ENCODE measurements at regions not wholly inside any gene's neighbourhood (a gene's known extent, or its start where the extent isn't known, plus 50 kb on each side); places are given as distances from the start of the nearest gene placed in this dataset.
"Not testable (repeated sequence)": the region's sequence is repeated elsewhere in the genome, so short reads cannot be mapped to it uniquely, and the experiment has no call there.

- no peak for DNase-seq
Observed at GRCh38 chr6:128731249-128732165, 151.4 kb upstream of the LAMA2 start.

- DNase-seq: no peak
Observed at GRCh38 chr6:128727500-128727899, 155.4 kb upstream of the LAMA2 start.

GRCh38 chr6:128725271-128726233, 157.4 kb upstream of the LAMA2 start:
- DNase-seq: no peak

- no peak for DNase-seq
Observed at GRCh38 chr6:128724738-128725137, 158.2 kb upstream of the LAMA2 start.

- DNase-seq: no peak
Observed at GRCh38 chr6:128723667-128724066, 159.3 kb upstream of the LAMA2 start.

- DNase-seq: no peak
Observed at GRCh38 chr6:128720891-128721290, 162.0 kb upstream of the LAMA2 start.

GRCh38 chr6:128719786-128720185, 163.2 kb upstream of the LAMA2 start:
- no peak for DNase-seq

GRCh38 chr6:128713461-128713860, 169.5 kb upstream of the LAMA2 start:
- DNase-seq: no peak

GRCh38 chr6:128712898-128713297, 170.0 kb upstream of the LAMA2 start:
- DNase-seq: no peak

- DNase-seq: no peak
Observed at GRCh38 chr6:128711149-128711548, 171.8 kb upstream of the LAMA2 start.

GRCh38 chr6:128710315-128710714, 172.6 kb upstream of the LAMA2 start:
- no peak for DNase-seq

- DNase-seq: no peak
Observed at GRCh38 chr6:128704601-128705000, 178.3 kb upstream of the LAMA2 start.

GRCh38 chr6:128703794-128704193, 179.1 kb upstream of the LAMA2 start:
- not testable (repeated sequence) for DNase-seq

GRCh38 chr6:128696691-128697689, 176.6 kb upstream of the PTPRK start:
- no peak for DNase-seq

GRCh38 chr6:128694303-128695009, 174.1 kb upstream of the PTPRK start:
- no peak for DNase-seq

- DNase-seq: no peak
Observed at GRCh38 chr6:128690063-128690462, 169.7 kb upstream of the PTPRK start.

- DNase-seq: no peak
Observed at GRCh38 chr6:128686084-128686483, 165.7 kb upstream of the PTPRK start.

GRCh38 chr6:128676456-128676855, 156.1 kb upstream of the PTPRK start:
- no peak for DNase-seq

- no peak for DNase-seq
Observed at GRCh38 chr6:128672023-128672422, 151.6 kb upstream of the PTPRK start.

- no peak for DNase-seq
Observed at GRCh38 chr6:128667339-128667858, 147.0 kb upstream of the PTPRK start.

GRCh38 chr6:128666405-128666804, 146.0 kb upstream of the PTPRK start:
- DNase-seq: no peak
